ENCODE measurements at regions not wholly inside any gene's neighbourhood (a gene's known extent, or its start where the extent isn't known, plus 50 kb on each side); places are given as distances from the start of the nearest gene placed in this dataset.

GRCh38 chr1:30232288-30232899, 491.0 kb downstream of the MATN1 start:
- TF ChIP-seq CTCF (IDR thresholded peaks at IDR 0.05) (peak in 1 of 3 donors; percentile 23), POLR2AphosphoS5 (IDR thresholded peaks at IDR 0.05) (no peak)
- H3K27ac ChIP-seq = no peak overlapping the region
- intact Hi-C loops (cut with DNase I; ENCODE audit: low total_unique reads) = no loop called here
- no peak overlapping the region for H3K4me3 ChIP-seq
- DNase-seq (ENCODE audit: low spot score in 2 of 2) = no peak
- no peaks in the 10 kb centered on the region for H3K27me3 ChIP-seq
- H3K4me1 ChIP-seq = no peaks in the 10 kb centered on the region
- no peaks in the 10 kb centered on the region for H3K36me3 ChIP-seq
- no peaks in the 10 kb centered on the region for H3K9me3 ChIP-seq

GRCh38 chr1:30229960-30230359, 493.4 kb downstream of the MATN1 start:
- no peak for DNase-seq (ENCODE audit: low spot score in 2 of 2)
- Histone ChIP-seq H3K36me3 (no peaks in the 10 kb centered on the region), H3K4me1 (no peaks in the 10 kb centered on the region), H3K27ac (no peak overlapping the region), H3K4me3 (no peak overlapping the region), H3K9me3 (no peaks in the 10 kb centered on the region), H3K27me3 (no peaks in the 10 kb centered on the region)
- TF ChIP-seq CTCF (IDR thresholded peaks at IDR 0.05) (no peak), POLR2AphosphoS5 (IDR thresholded peaks at IDR 0.05) (no peak), POLR2A (IDR thresholded peaks at IDR 0.05) (no peak)
- intact Hi-C loops (cut with DNase I; ENCODE audit: low total_unique reads) = no loop called here

DNA sequence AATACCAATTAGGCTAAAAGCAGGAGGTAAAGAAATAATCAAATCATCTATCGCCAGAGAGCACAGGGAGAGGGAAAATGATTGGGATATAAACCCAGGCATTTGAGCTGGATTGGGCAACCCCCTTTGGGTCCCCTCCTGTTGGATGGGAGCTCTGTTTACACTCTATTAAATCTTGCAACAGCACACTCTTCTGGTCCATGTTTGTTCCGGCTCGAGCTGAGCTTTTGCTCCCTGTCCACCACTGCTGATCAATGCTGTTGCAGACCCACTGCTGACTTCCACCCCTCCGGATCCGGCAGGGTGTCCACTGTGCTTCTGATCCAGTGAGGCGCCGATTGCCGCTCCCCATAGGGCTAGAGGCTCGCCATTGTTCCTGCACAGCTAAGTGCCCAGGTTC, 493.8 kb downstream of the MATN1 start:
- H3K27me3 ChIP-seq = no peaks in the 10 kb centered on the region
- H3K9me3 ChIP-seq = no peaks in the 10 kb centered on the region
- H3K4me3 ChIP-seq = no peak overlapping the region
- H3K4me1 ChIP-seq = no peaks in the 10 kb centered on the region
- no peak for TF ChIP-seq POLR2A (IDR thresholded peaks at IDR 0.05)
- no peak for TF ChIP-seq POLR2AphosphoS5 (IDR thresholded peaks at IDR 0.05)
- intact Hi-C loops (cut with DNase I; ENCODE audit: low total_unique reads) = no loop called here
- no peaks in the 10 kb centered on the region for H3K36me3 ChIP-seq
- no peak for DNase-seq (ENCODE audit: low spot score in 2 of 2)
- H3K27ac ChIP-seq = no peak overlapping the region

DNA sequence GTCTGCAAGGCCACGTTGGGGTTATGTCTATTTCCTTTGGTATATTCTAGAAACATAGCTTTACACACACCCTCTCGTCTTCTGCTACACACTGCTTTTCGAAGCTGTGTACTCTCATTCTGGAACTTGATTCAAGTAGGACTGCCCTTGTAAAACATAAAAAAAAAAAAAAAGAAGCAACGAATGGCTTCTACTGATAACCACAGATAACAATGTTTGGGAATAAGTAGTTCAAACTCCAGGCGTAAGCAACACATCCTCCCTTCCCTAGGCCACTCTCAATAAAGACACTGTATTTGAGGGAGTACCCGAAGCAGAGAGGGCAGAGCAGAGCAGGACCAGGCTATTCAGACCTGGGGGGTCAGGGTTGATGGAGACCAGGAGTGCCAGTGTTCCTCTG, 496.7 kb downstream of the MATN1 start:
- H3K4me3 ChIP-seq = no peak overlapping the region
- DNase-seq (ENCODE audit: low spot score in 2 of 2) = no peak

DNA sequence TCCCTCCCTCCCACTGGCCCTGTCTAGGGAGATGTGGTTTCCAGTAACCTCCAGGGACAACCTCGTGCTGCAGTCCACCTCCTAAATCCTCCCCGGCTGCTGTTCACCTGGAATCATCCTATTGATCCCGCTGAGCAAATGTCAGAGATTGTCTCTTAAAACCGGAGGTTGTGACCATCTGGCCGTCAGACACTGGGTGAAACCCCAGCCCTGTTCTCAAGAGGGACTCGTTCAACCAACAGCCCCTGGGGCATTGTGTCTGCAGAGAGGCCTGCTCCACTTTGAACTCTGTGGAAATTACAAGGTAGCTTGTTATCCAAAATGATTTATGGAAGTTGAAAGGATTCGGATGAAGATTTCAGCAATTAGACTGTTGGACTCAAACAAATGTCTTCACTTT, 498.0 kb downstream of the MATN1 start:
- H3K36me3 ChIP-seq = no peaks in the 10 kb centered on the region
- DNase-seq (ENCODE audit: low spot score in 2 of 2) = no peak
- H3K9me3 ChIP-seq = no peaks in the 10 kb centered on the region
- intact Hi-C loops (cut with DNase I; ENCODE audit: low total_unique reads) = no loop called here
- no peak overlapping the region for H3K4me3 ChIP-seq
- no peaks in the 10 kb centered on the region for H3K27me3 ChIP-seq
- no peak for TF ChIP-seq CTCF (IDR thresholded peaks at IDR 0.05)
- TF ChIP-seq POLR2AphosphoS5 (IDR thresholded peaks at IDR 0.05) = no peak
- no peak for TF ChIP-seq POLR2A (IDR thresholded peaks at IDR 0.05)
- no peak overlapping the region for H3K27ac ChIP-seq
- no peaks in the 10 kb centered on the region for H3K4me1 ChIP-seq

More for the DNA sequence above, 496.7 kb downstream of the MATN1 start:
- Histone ChIP-seq H3K4me1 (no peaks in the 10 kb centered on the region), H3K36me3 (no peaks in the 10 kb centered on the region), H3K27me3 (no peaks in the 10 kb centered on the region), H3K27ac (no peak overlapping the region), H3K9me3 (no peaks in the 10 kb centered on the region)
- intact Hi-C loops (cut with DNase I; ENCODE audit: low total_unique reads) = no loop called here
- TF ChIP-seq CTCF (IDR thresholded peaks at IDR 0.05) (no peak), POLR2A (IDR thresholded peaks at IDR 0.05) (no peak), POLR2AphosphoS5 (IDR thresholded peaks at IDR 0.05) (no peak)

DNA sequence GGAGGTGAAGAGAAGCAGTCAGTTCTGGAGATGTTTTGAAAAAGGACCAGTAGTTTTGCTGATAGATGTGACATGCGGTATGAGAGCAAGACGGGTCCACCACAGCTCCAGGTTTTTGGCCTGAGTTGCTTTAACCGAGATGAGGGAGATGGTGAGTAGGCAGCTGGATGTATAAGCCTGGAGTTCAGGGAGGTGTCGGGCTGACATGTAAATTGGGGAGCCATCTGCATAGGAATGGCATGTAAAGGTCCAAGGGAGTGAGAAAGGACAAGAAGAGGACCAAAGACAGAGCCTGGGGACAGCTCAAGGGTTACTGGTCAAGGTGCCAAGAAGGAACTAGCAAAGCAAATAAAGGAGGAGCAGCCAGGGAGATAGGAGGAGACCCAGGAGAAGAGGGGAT, 503.7 kb downstream of the MATN1 start:
- no peaks in the 10 kb centered on the region for H3K9me3 ChIP-seq
- H3K4me1 ChIP-seq = no peaks in the 10 kb centered on the region
- no peaks in the 10 kb centered on the region for H3K36me3 ChIP-seq
- intact Hi-C loops (cut with DNase I; ENCODE audit: low total_unique reads) = no loop called here
- TF ChIP-seq CTCF (IDR thresholded peaks at IDR 0.05) = no peak
- no peak for TF ChIP-seq POLR2A (IDR thresholded peaks at IDR 0.05)
- H3K4me3 ChIP-seq = no peak overlapping the region
- H3K27ac ChIP-seq = no peak overlapping the region
- no peak for DNase-seq (ENCODE audit: low spot score in 2 of 2)
- no peaks in the 10 kb centered on the region for H3K27me3 ChIP-seq
